ENCODE measurements at regions not wholly inside any gene's neighbourhood (a gene's known extent, or its start where the extent isn't known, plus 50 kb on each side); places are given as distances from the start of the nearest gene placed in this dataset.

DNA sequence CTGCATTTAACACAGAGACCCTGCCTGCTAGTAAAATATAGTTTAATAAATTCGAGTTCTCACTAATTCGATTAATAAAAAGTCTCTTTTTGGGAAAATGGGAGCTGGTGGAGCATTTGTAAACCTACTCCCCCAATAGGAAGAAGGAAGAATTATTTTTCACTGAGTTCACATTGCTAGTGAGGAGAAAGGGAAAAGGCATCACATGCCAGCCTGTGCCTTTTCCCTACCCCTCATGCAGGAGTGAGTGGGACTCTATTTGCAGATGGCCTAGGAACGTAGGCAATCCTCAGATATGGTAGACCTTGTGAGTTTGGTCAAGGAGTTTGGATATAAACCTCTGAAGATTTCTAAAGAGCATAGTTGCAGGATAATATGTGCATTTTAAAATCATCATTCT is 218.4 kb upstream of the TRIB2 start:
- H4K20me1 ChIP-seq (ENCODE audit: insufficient read depth, low read length): no peaks in the 10 kb centered on the region
- H3K4me1 ChIP-seq (ENCODE audit: insufficient read depth, low read length): peaks cover 46% of the 10 kb centered on the region
- H3K27ac ChIP-seq (ENCODE audit: low read length): no peak overlapping the region
- H3K4me2 ChIP-seq (ENCODE audit: insufficient read depth, low read length): no peak overlapping the region
- TF ChIP-seq EZH2 (IDR thresholded peaks at IDR 0.05; ENCODE audit: borderline replicate concordance, low read depth, low read length, severe bottlenecking): no peak
- TF ChIP-seq, protein P1, sequence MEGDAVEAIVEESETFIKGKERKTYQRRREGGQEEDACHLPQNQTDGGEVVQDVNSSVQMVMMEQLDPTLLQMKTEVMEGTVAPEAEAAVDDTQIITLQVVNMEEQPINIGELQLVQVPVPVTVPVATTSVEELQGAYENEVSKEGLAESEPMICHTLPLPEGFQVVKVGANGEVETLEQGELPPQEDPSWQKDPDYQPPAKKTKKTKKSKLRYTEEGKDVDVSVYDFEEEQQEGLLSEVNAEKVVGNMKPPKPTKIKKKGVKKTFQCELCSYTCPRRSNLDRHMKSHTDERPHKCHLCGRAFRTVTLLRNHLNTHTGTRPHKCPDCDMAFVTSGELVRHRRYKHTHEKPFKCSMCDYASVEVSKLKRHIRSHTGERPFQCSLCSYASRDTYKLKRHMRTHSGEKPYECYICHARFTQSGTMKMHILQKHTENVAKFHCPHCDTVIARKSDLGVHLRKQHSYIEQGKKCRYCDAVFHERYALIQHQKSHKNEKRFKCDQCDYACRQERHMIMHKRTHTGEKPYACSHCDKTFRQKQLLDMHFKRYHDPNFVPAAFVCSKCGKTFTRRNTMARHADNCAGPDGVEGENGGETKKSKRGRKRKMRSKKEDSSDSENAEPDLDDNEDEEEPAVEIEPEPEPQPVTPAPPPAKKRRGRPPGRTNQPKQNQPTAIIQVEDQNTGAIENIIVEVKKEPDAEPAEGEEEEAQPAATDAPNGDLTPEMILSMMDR (IDR thresholded peaks at IDR 0.05; ENCODE audit: borderline replicate concordance, extremely low read depth, low read length, poor library complexity, severe bottlenecking): peak; percentile 18
- no peaks in the 10 kb centered on the region for H3K27me3 ChIP-seq (ENCODE audit: insufficient read depth, low read length, poor library complexity)
- no peak for ATAC-seq (ENCODE audit: insufficient read depth, low read depth)
- H3K9me3 ChIP-seq (ENCODE audit: insufficient read depth, low read length, severe bottlenecking): no peaks in the 10 kb centered on the region
- no peaks in the 10 kb centered on the region for H3K79me2 ChIP-seq (ENCODE audit: insufficient read depth, low read length)
- DNase-seq: no peak
- H3K4me3 ChIP-seq (ENCODE audit: low read depth in 1 of 2, low read length in 2 of 2): no peak overlapping the region
- H3K36me3 ChIP-seq (ENCODE audit: insufficient read depth, low read length): no peaks in the 10 kb centered on the region
- H2AFZ ChIP-seq (ENCODE audit: low read depth, low read length): no peak overlapping the region
- H3K9ac ChIP-seq (ENCODE audit: low read depth, low read length): no peak overlapping the region

DNA sequence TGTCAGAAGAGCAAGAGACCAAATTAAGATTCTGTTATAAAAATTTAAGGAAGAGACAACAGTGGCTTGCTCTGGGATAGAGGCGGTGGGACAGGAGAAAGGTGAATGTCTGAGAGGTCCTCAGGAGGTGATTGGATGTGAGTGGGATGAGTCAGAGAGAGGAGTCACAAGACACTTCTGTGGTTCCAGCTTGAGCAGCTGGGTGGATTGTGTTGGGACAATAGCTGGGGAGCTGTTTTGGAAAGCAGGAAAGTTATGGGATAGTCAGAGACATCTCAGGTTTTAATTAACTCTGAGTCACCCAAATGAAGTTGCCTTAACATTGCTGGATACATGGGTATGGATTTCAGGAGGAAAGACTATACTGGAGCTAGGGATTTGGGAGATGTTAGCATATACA is 218.0 kb upstream of the TRIB2 start:
- Histone ChIP-seq H3K4me2 (ENCODE audit: insufficient read depth, low read length) (no peak overlapping the region), H2AFZ (ENCODE audit: low read depth, low read length) (no peak overlapping the region)
- DNase-seq: no peak

DNA sequence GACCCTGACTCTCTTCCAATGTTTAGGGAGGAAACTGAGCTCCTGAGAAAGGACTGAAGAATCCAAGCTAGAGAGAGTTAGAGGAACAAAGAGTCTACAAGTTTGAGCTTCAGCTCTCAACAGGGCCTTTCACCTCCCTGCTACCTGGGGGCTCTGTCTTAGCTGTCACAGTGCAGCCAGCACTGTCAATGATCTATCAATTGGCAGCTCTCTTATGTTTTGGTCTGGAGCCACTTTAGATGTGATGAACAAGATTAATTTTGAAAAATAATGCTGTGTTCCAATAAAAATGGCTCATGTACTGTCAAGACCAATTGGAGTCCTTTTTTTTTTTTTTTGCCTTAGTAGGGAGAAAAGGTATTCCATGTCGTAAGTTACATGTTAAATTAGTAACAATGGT is 215.8 kb upstream of the TRIB2 start:
- no peaks in the 10 kb centered on the region for H3K27me3 ChIP-seq (ENCODE audit: insufficient read depth, low read length, poor library complexity)
- H3K36me3 ChIP-seq (ENCODE audit: insufficient read depth, low read length): no peaks in the 10 kb centered on the region
- peak overlapping the region; percentile 4; the same call in 1 of the 2 replicates for H3K9ac ChIP-seq (ENCODE audit: low read depth, low read length)
- H2AFZ ChIP-seq (ENCODE audit: low read depth, low read length): peak overlapping the region; percentile 41
- peaks cover 52% of the 10 kb centered on the region for H3K4me1 ChIP-seq (ENCODE audit: insufficient read depth, low read length)
- H3K9me3 ChIP-seq (ENCODE audit: insufficient read depth, low read length, severe bottlenecking): no peaks in the 10 kb centered on the region
- peak overlapping the region; percentile 54 for H3K27ac ChIP-seq (ENCODE audit: low read length)
- no peaks in the 10 kb centered on the region for H3K79me2 ChIP-seq (ENCODE audit: insufficient read depth, low read length)
- no peak for ATAC-seq (ENCODE audit: insufficient read depth, low read depth)
- DNase-seq: no peak
- no peak for TF ChIP-seq EZH2 (IDR thresholded peaks at IDR 0.05; ENCODE audit: borderline replicate concordance, low read depth, low read length, severe bottlenecking)
- TF ChIP-seq, protein P1 (IDR thresholded peaks at IDR 0.05; ENCODE audit: borderline replicate concordance, extremely low read depth, low read length, poor library complexity, severe bottlenecking): no peak
- no peak overlapping the region for H3K4me3 ChIP-seq (ENCODE audit: low read depth in 1 of 2, low read length in 2 of 2)
- no peaks in the 10 kb centered on the region for H4K20me1 ChIP-seq (ENCODE audit: insufficient read depth, low read length)
- peak overlapping the region; percentile 48 for H3K4me2 ChIP-seq (ENCODE audit: insufficient read depth, low read length)

More for the DNA sequence above, 218.0 kb upstream of the TRIB2 start:
- Histone ChIP-seq H3K4me1 (ENCODE audit: insufficient read depth, low read length) (peaks cover 50% of the 10 kb centered on the region), H3K27me3 (ENCODE audit: insufficient read depth, low read length, poor library complexity) (no peaks in the 10 kb centered on the region), H3K27ac (ENCODE audit: low read length) (no peak overlapping the region), H3K79me2 (ENCODE audit: insufficient read depth, low read length) (no peaks in the 10 kb centered on the region), H4K20me1 (ENCODE audit: insufficient read depth, low read length) (no peaks in the 10 kb centered on the region), H3K36me3 (ENCODE audit: insufficient read depth, low read length) (no peaks in the 10 kb centered on the region), H3K9me3 (ENCODE audit: insufficient read depth, low read length, severe bottlenecking) (no peaks in the 10 kb centered on the region), H3K9ac (ENCODE audit: low read depth, low read length) (no peak overlapping the region), H3K4me3 (ENCODE audit: low read depth in 1 of 2, low read length in 2 of 2) (no peak overlapping the region)
- TF ChIP-seq EZH2 (IDR thresholded peaks at IDR 0.05; ENCODE audit: borderline replicate concordance, low read depth, low read length, severe bottlenecking): no peak
- TF ChIP-seq, protein P1 (IDR thresholded peaks at IDR 0.05; ENCODE audit: borderline replicate concordance, extremely low read depth, low read length, poor library complexity, severe bottlenecking): no peak
- ATAC-seq (ENCODE audit: insufficient read depth, low read depth): no peak
